SK-N-SH treated with all-trans-retinoic acid at 6 μM for 48 hours (cell line): ENCODE measurements at regions not wholly inside any gene's neighbourhood (a gene's known extent, or its start where the extent isn't known, plus 50 kb on each side); places are given as distances from the start of the nearest gene placed in this dataset.

ENCODE experiments used
- ATAC-seq: fragments of 200-7000 bp; cut with Tn5 transposase; 3 replicates; pipeline ENCODE4 v1.9.1; 2020; ENCODE audit warnings: mild to moderate bottlenecking, moderate library complexity
- ARNTL ChIP-seq: fragments of 450-650 bp; formaldehyde crosslinking; IDR thresholded peaks from 2 replicates; pipeline ENCODE4 v1.5.0; 2020; ENCODE audit warnings: low read depth, mild to moderate bottlenecking, moderate library complexity, borderline replicate concordance
- BACH2 ChIP-seq: fragments of 250-450 bp; sonication (Bioruptor Pico); IDR thresholded peaks from 2 replicates; pipeline ENCODE4 v1.9.0; 2021; ENCODE audit warnings: mild to moderate bottlenecking, borderline replicate concordance
- CSDC2 ChIP-seq: fragments of 250-450 bp; sonication (Bioruptor Pico); IDR thresholded peaks from 2 replicates; pipeline ENCODE4 v1.5.0; 2020; ENCODE audit warnings: mild to moderate bottlenecking, moderate library complexity
- ESRRG ChIP-seq: fragments of 250-450 bp; sonication (Bioruptor Pico); IDR thresholded peaks from 2 replicates; pipeline ENCODE4 v1.6.1; 2021; ENCODE audit warnings: mild to moderate bottlenecking
- GLIS3 ChIP-seq: fragments of 250-450 bp; sonication (Bioruptor Pico); IDR thresholded peaks from 2 replicates; pipeline ENCODE4 v1.5.0; 2020; ENCODE audit warnings: mild to moderate bottlenecking, moderate library complexity
- ISL1 ChIP-seq: fragments of 250-450 bp; sonication (Bioruptor Pico); IDR thresholded peaks from 2 replicates; pipeline ENCODE4 v2.1.2; 2022; ENCODE audit warnings: mild to moderate bottlenecking, moderate library complexity
- OSR1 ChIP-seq: fragments of 250-450 bp; sonication (Bioruptor Pico); IDR thresholded peaks from 2 replicates; pipeline ENCODE4 v1.8.0; 2022; ENCODE audit warnings: moderate library complexity, mild to moderate bottlenecking, inconsistent platforms
- PATZ1 ChIP-seq: fragments of 250-450 bp; sonication (Bioruptor Pico); IDR thresholded peaks from 2 replicates; pipeline ENCODE4 v1.8.0; 2020; ENCODE audit warnings: mild to moderate bottlenecking, moderate library complexity, borderline replicate concordance
- POU6F1 ChIP-seq: fragments of 250-450 bp; sonication (Bioruptor Pico); IDR thresholded peaks from 2 replicates; pipeline ENCODE4 v1.8.0; 2021; ENCODE audit warnings: low read depth, mild to moderate bottlenecking, moderate library complexity, borderline replicate concordance
- PPARA ChIP-seq: fragments of 250-450 bp; sonication (Bioruptor Pico); IDR thresholded peaks from 2 replicates; pipeline ENCODE4 v1.5.0; 2020; ENCODE audit warnings: mild to moderate bottlenecking, borderline replicate concordance
- RARB ChIP-seq: fragments of 250-450 bp; sonication (Bioruptor Pico); IDR thresholded peaks from 2 replicates; pipeline ENCODE4 v1.8.0; 2021; ENCODE audit warnings: mild to moderate bottlenecking, moderate library complexity
- SNAI2 ChIP-seq: fragments of 250-450 bp; sonication (Bioruptor Pico); IDR thresholded peaks from 2 replicates; pipeline ENCODE4 v1.5.0; 2020; ENCODE audit warnings: mild to moderate bottlenecking, moderate library complexity
- TCF4 ChIP-seq: fragments of 250-450 bp; sonication (Bioruptor Pico); IDR thresholded peaks from 2 replicates; pipeline ENCODE4 v1.8.0; 2021; ENCODE audit warnings: mild to moderate bottlenecking, moderate library complexity, borderline replicate concordance
- TOX ChIP-seq: fragments of 250-450 bp; sonication (Bioruptor Pico); IDR thresholded peaks from 2 replicates; pipeline ENCODE4 v1.8.0; 2021; ENCODE audit warnings: mild to moderate bottlenecking, moderate library complexity, borderline replicate concordance
- TSHZ2 ChIP-seq: fragments of 250-450 bp; sonication (Bioruptor Pico); IDR thresholded peaks from 2 replicates; pipeline ENCODE4 v1.5.0; 2020; ENCODE audit warnings: mild to moderate bottlenecking, moderate library complexity
- ZC3H10 ChIP-seq: fragments of 250-450 bp; sonication (Bioruptor Pico); IDR thresholded peaks from 2 replicates; pipeline ENCODE4 v1.5.1; 2021; ENCODE audit warnings: mild to moderate bottlenecking, moderate library complexity
- ZFP3 ChIP-seq: fragments of 250-450 bp; sonication (Bioruptor Pico); IDR thresholded peaks from 2 replicates; pipeline ENCODE4 v1.5.0; 2020; ENCODE audit warnings: mild to moderate bottlenecking, moderate library complexity
- ZNF565 ChIP-seq: fragments of 450-650 bp; formaldehyde crosslinking; conservative IDR thresholded peaks from 2 replicates; pipeline ENCODE4 v1.5.0; 2020; ENCODE audit warnings: low read depth, mild to moderate bottlenecking, moderate library complexity
- ZNF70 ChIP-seq: fragments of 450-650 bp; formaldehyde crosslinking; IDR thresholded peaks from 2 replicates; pipeline ENCODE4 v1.5.0; 2020; ENCODE audit warnings: mild to moderate bottlenecking, moderate library complexity
- ZNF8 ChIP-seq: fragments of 450-650 bp; formaldehyde crosslinking; IDR thresholded peaks from 2 replicates; pipeline ENCODE4 v1.5.0; 2020; ENCODE audit warnings: mild to moderate bottlenecking, moderate library complexity
- TF ChIP-seq, protein P1 (sequence below): fragments of 250-450 bp; sonication (Bioruptor Pico); IDR thresholded peaks from 2 replicates; pipeline ENCODE4 v1.5.1; 2020; ENCODE audit warnings: low read depth, mild to moderate bottlenecking, moderate library complexity
- TF ChIP-seq, protein P2 (sequence below): fragments of 250-450 bp; sonication (Bioruptor Pico); IDR thresholded peaks from 2 replicates; pipeline ENCODE4 v1.5.1; 2021; ENCODE audit warnings: mild to moderate bottlenecking, moderate library complexity

DNA sequence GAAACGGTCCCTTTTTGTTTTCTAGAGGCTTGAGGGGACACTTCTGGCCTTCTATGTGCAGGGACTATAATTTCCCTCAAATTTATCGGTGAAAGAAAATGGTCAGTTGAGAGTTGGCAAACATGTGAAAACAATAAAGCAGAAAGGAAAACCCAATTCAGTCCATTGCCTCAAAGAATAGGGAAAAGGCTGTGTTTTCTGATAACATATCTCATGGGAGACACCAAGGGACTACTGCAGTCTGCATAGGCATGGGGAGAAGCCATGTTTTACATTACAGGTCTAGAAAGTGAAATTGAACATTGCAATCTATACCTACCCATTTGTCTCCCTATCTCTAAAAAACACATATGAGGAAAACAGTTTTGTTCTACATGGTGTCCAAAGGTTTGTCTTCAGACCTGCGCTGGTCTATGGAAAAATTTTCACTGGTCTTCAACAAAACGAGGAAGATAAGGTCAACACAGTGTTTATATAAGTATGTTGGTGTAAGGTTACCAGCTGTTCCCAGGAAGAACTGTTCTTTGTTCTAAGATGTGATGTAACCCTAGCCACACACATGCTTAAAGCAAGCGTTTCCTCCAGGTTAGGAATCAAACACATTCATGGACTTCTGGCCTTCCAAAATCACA is 179.7 kb downstream of the MREG start:
- ATAC-seq: no peak
- TF ChIP-seq ESRRG (CRISPR knock-in tag): no peak
- TF ChIP-seq, all 23 proteins: peak for 0

GRCh38 chr2:215832791-215833190 is 180.6 kb downstream of the MREG start:
- ATAC-seq: no peak
- no peak for TF ChIP-seq ZNF8 (CRISPR knock-in tag)
- no peak for TF ChIP-seq RARB (CRISPR knock-in tag)
- TF ChIP-seq SNAI2: no peak
- TF ChIP-seq ZFP3 (CRISPR knock-in tag): no peak
- TF ChIP-seq ZNF565 (CRISPR knock-in tag): no peak
- TF ChIP-seq, protein P1, sequence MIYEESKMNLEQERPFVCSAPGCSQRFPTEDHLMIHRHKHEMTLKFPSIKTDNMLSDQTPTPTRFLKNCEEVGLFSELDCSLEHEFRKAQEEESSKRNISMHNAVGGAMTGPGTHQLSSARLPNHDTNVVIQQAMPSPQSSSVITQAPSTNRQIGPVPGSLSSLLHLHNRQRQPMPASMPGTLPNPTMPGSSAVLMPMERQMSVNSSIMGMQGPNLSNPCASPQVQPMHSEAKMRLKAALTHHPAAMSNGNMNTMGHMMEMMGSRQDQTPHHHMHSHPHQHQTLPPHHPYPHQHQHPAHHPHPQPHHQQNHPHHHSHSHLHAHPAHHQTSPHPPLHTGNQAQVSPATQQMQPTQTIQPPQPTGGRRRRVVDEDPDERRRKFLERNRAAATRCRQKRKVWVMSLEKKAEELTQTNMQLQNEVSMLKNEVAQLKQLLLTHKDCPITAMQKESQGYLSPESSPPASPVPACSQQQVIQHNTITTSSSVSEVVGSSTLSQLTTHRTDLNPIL (CRISPR knock-in tag): no peak
- no peak for TF ChIP-seq ZNF70 (CRISPR knock-in tag)

- TF ChIP-seq ZNF8 (CRISPR knock-in tag) (no peak), ZFP3 (CRISPR knock-in tag) (no peak), TOX (CRISPR knock-in tag) (no peak), PPARA (CRISPR knock-in tag) (no peak), ESRRG (CRISPR knock-in tag) (no peak), ARNTL (CRISPR knock-in tag) (no peak), POU6F1 (no peak), SNAI2 (no peak), RARB (CRISPR knock-in tag) (no peak), ZNF565 (CRISPR knock-in tag) (no peak), OSR1 (no peak), BACH2 (no peak), GLIS3 (no peak), CSDC2 (CRISPR knock-in tag) (no peak), ZC3H10 (no peak), TSHZ2 (CRISPR knock-in tag) (no peak), PATZ1 (CRISPR knock-in tag) (no peak), ISL1 (CRISPR knock-in tag) (no peak), TCF4 (CRISPR knock-in tag) (no peak)
- TF ChIP-seq, protein P2, sequence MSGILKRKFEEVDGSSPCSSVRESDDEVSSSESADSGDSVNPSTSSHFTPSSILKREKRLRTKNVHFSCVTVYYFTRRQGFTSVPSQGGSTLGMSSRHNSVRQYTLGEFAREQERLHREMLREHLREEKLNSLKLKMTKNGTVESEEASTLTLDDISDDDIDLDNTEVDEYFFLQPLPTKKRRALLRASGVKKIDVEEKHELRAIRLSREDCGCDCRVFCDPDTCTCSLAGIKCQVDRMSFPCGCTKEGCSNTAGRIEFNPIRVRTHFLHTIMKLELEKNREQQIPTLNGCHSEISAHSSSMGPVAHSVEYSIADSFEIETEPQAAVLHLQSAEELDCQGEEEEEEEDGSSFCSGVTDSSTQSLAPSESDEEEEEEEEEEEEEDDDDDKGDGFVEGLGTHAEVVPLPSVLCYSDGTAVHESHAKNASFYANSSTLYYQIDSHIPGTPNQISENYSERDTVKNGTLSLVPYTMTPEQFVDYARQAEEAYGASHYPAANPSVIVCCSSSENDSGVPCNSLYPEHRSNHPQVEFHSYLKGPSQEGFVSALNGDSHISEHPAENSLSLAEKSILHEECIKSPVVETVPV (CRISPR knock-in tag): no peak
- no peak for ATAC-seq
These were observed 181.9 kb downstream of the MREG start for GRCh38 chr2:215831296-215831913.
